ENCODE measurements at regions not wholly inside any gene's neighbourhood (a gene's known extent, or its start where the extent isn't known, plus 50 kb on each side); places are given as distances from the start of the nearest gene placed in this dataset.

- TF ChIP-seq POLR2A (IDR thresholded peaks at IDR 0.05): no peak
- no peak for TF ChIP-seq CTCF (IDR thresholded peaks at IDR 0.05)
- H3K36me3 ChIP-seq: no peaks in the 10 kb centered on the region
- intact Hi-C loops (cut with DNase I): no loop called here
- ATAC-seq (no peak), DNase-seq (no peak)
- WGBS, 4 donors: 83 to 88% (median 83%) methylated on average over 5 of the region's 5 CpGs
- peaks cover 0 to 9% (median 0%) of the 10 kb centered on the region in 12 donors for H3K9me3 ChIP-seq
- no peak overlapping the region for H3K4me3 ChIP-seq
- H3K4me1 ChIP-seq: no peaks in the 10 kb centered on the region
- no peaks in the 10 kb centered on the region for H3K27me3 ChIP-seq
- H3K27ac ChIP-seq: no peak overlapping the region
Measured at GRCh38 chr2:200048421-200048820, 93.0 kb downstream of the MAIP1 start.

GRCh38 chr2:200049086-200049485 lies 93.7 kb downstream of the MAIP1 start:
- intact Hi-C loops (cut with DNase I): no loop called here

GRCh38 chr2:200050921-200051610 lies 95.7 kb downstream of the MAIP1 start:
- intact Hi-C loops (cut with DNase I): no loop called here
- Histone ChIP-seq H3K27me3 (no peaks in the 10 kb centered on the region), H3K27ac (no peak overlapping the region), H3K36me3 (no peaks in the 10 kb centered on the region), H3K4me1 (no peaks in the 10 kb centered on the region), H3K9me3 (peaks cover 0 to 1% (median 0%) of the 10 kb centered on the region in 12 donors), H3K4me3 (no peak overlapping the region)
- no peak for TF ChIP-seq POLR2A (IDR thresholded peaks at IDR 0.05)
- no peak for TF ChIP-seq CTCF (IDR thresholded peaks at IDR 0.05)
- ATAC-seq (no peak), DNase-seq (no peak)
- WGBS, 4 donors: 64 to 78% (median 71%) methylated on average over 5 of the region's 5 CpGs

More at GRCh38 chr2:200049086-200049485, 93.7 kb downstream of the MAIP1 start:
- no peak for DNase-seq
- H3K4me3 ChIP-seq: no peak overlapping the region
- H3K4me1 ChIP-seq: no peaks in the 10 kb centered on the region
- ATAC-seq: no peak
- H3K27ac ChIP-seq: no peak overlapping the region
- TF ChIP-seq CTCF (IDR thresholded peaks at IDR 0.05) (no peak), POLR2A (IDR thresholded peaks at IDR 0.05) (no peak)
- H3K27me3 ChIP-seq: no peaks in the 10 kb centered on the region
- WGBS, 4 donors: 81 to 87% (median 84%) methylated on average over 3 of the region's 3 CpGs
- H3K36me3 ChIP-seq: no peaks in the 10 kb centered on the region
- peaks cover 0 to 9% (median 0%) of the 10 kb centered on the region in 12 donors for H3K9me3 ChIP-seq

GRCh38 chr2:200051611-200051945 lies 96.2 kb downstream of the MAIP1 start:
- Histone ChIP-seq H3K27ac (no peak overlapping the region), H3K27me3 (no peaks in the 10 kb centered on the region), H3K36me3 (no peaks in the 10 kb centered on the region), H3K9me3 (no peaks in the 10 kb centered on the region), H3K4me3 (no peak overlapping the region), H3K4me1 (no peaks in the 10 kb centered on the region)
- no peak for TF ChIP-seq CTCF (IDR thresholded peaks at IDR 0.05)
- TF ChIP-seq POLR2A (IDR thresholded peaks at IDR 0.05): no peak
- no peak for DNase-seq
- no peak for ATAC-seq
- WGBS, 4 donors: 69 to 81% (median 75%) methylated on average over 2 of the region's 2 CpGs
- intact Hi-C loops (cut with DNase I): no loop called here
